Activated T-cell treated with anti-CD3 and anti-CD28 coated beads for 48 hours (primary cell): ENCODE measurements at regions not wholly inside any gene's neighbourhood (a gene's known extent, or its start where the extent isn't known, plus 50 kb on each side); places are given as distances from the start of the nearest gene placed in this dataset.
A peak's percentile ranks its signal among the peaks of the same experiment; 100 is the strongest.
"Not testable (repeated sequence)": the region's sequence is repeated elsewhere in the genome, so short reads cannot be mapped to it uniquely, and the experiment has no call there.

Experiments
- DNase-seq: peaks from one replicate; pipeline ENCODE4 v3.0.0-alpha.2; 2020; ENCODE audit warnings: low read depth

GRCh38 chr5:91243286-91243685 lies 139.8 kb downstream of the ARRDC3 start:
- DNase-seq, result no peak

DNA sequence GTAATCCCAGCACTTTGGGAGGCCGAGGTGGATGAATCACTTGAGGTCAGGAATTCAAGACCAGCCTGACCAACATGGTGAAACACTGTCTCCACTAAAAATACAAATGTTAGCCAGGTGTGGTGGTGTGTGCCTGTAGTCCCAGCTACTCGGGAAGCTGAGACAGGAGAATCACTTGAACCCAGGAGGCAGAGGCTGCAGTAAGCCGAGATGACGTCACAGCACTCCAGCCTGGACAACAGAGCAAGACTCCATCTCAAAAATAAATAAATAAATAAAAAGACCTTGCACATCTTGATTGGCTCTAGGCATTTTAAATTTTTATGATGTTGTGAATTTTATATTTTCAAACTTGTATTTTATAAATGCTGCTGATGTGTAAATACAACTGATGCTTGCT lies 141.7 kb downstream of the ARRDC3 start:
- DNase-seq, result not testable (repeated sequence)

DNA sequence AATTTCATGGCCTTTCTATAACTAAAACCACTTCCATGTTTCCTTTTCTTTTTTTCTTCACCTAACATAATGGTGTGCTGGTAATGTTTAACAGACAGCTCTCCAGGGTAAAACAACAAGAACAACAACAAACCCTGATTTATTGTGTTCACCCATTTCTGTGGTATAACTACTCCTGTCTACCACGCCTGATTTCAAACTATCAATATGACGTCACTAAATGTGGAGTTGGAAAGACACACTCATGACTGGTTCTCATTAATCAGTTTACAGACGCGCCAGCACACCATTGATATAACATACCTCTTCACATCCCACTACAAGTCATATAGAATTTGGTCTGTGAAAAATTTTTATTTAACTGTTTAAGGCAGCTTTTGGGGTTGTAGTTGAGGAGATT lies 142.9 kb downstream of the ARRDC3 start:
- DNase-seq, result no peak

- no peak for DNase-seq
Observed at GRCh38 chr5:91235271-91235694, 147.8 kb downstream of the ARRDC3 start.

DNA sequence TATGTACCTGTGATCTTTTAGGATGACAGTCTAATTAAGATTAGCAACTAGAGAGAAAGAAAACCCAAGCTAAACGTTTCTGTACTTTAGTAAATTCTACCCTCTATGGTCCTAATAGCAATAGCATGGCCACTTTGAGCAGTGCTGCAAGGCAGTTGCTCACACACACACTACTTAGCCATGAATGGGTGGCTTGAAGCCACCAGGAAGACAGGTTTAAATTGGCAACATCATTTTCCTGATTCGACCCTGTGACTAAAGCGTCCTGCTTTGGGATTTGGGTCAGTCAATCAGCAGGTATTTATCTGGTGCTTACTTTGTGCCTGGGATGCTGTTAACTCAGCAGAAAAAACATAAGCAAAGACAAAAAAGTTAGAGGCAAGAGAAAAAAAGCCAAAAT lies 150.6 kb downstream of the ARRDC3 start:
- DNase-seq, result no peak

GRCh38 chr5:91229031-91229727 lies 153.9 kb downstream of the ARRDC3 start:
- no peak for DNase-seq

GRCh38 chr5:91228188-91228587 lies 154.9 kb downstream of the ARRDC3 start:
- no peak for DNase-seq

GRCh38 chr5:91225848-91226686 lies 157.1 kb downstream of the ARRDC3 start:
- peak; percentile 37 for DNase-seq

DNA sequence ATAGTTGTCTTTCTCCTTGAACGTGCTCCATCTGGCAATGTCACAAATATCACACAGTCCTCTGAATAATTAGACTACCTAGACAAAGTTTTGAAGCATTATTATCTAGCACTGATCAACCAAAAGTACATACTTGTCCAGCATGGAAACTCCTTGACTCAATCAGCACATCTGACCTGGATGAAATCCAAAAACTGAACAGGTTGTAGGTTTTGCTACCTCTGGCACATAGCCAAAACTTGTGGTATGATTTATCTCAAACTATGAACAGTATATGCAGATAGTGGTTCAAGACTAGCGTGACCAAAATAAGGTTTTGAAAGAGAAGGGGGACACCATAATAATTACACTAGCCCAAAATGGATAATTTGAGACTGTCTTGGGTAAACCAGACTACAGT lies 158.1 kb downstream of the ARRDC3 start:
- no peak for DNase-seq

GRCh38 chr5:91224456-91224855 lies 158.7 kb downstream of the ARRDC3 start:
- DNase-seq, result no peak

DNA sequence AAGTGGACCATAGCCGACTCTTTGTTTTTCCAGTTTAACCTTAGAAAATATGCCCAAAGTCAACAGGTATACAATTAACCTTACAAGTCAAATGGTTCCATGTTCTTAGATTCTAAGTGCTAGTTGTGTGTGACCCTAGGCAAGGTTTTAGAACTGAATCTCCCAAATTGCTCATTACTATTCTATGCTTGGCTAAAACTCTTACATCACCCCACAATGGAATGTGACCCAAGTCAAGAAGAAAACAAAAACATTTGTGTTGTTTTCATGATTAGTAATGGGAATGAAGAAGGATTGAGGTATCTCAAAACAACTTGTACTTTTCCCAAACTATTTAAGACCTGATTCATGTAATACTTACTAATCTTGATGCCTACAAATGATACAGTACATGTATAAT lies 159.2 kb downstream of the ARRDC3 start:
- no peak for DNase-seq

- no peak for DNase-seq
Observed at GRCh38 chr5:91222482-91222881, 160.6 kb downstream of the ARRDC3 start.

- no peak for DNase-seq
Observed at GRCh38 chr5:91221917-91222316, 161.2 kb downstream of the ARRDC3 start.

DNA sequence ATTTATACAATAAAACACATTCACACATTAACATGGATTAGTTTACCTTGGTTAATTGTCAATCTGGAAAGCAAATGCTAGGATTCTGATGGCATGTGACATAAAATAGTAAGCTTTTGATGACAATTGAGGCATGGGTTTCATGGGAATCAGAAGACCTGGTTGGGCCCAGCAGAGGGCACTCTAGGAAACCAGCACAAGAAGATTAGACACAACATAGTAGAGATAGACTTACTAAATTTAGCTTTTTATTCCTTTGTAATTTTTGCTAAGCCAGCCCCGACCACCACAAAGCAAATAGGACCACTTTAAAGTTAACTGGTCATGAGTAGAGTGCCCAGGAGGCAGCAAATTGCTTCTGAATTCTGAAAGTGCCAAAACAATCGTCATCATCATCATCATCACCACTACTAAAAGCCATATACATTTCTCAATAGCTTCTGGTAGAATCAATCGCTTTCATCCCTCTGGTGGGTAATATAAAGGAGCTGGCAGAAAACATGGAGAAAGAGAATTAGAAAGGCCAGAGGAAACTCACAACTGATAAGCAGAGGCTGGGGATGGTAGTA lies 163.2 kb downstream of the ARRDC3 start:
- peak; percentile 14 for DNase-seq

GRCh38 chr5:91219091-91219802 lies 163.9 kb downstream of the ARRDC3 start:
- DNase-seq, result no peak

- no peak for DNase-seq
Observed at GRCh38 chr5:91217859-91218258, 165.3 kb downstream of the ARRDC3 start.

DNA sequence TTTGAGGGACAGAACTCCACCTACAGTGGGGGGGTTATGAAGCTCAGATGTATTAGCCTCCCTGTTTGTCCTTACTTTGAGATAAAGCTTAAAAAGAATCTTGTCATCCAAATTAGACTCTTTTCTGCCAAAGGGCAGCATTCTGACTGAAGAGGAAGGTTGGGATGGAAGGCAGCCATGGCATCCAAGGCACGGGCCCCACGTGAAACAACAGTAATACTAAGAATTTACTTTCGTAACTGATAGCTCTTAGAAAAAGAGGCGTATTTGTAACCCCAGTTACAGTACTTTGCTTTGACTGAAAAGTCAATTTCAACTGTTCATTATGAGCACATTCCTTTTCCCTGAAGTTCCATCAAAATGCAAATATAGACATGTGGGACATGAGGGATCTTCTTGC lies 168.5 kb downstream of the ARRDC3 start:
- DNase-seq, result no peak
